ENCODE measurements at regions not wholly inside any gene's neighbourhood (a gene's known extent, or its start where the extent isn't known, plus 50 kb on each side); places are given as distances from the start of the nearest gene placed in this dataset.

- Mint-ChIP-seq H3K9me3 (ENCODE audit: low read depth, unreplicated experiment) (peaks cover 18% of the 10 kb centered on the region), H3K4me1 (ENCODE audit: low read depth, unreplicated experiment) (no peaks in the 10 kb centered on the region), H3K27me3 (ENCODE audit: unreplicated experiment) (no peaks in the 10 kb centered on the region), H3K36me3 (ENCODE audit: insufficient read depth, unreplicated experiment) (no peaks in the 10 kb centered on the region), H3K4me3 (ENCODE audit: low read depth, unreplicated experiment) (no peak overlapping the region), H3K27ac (ENCODE audit: unreplicated experiment) (no peak overlapping the region)
- intact Hi-C loops (cut with micrococcal nuclease; ENCODE audit: unreplicated experiment) = no loop called here
- no TSS peak for BruUV-seq (replicated peaks)
- DNase-seq = no peak
- no peak for TF ChIP-seq CTCF (IDR thresholded peaks at IDR 0.05; ENCODE audit: unreplicated experiment)
- CTCF ChIA-PET = no interaction called here
These were observed 418.0 kb upstream of the ST6GAL2 start for GRCh38 chr2:107303964-107304363.

GRCh38 chr2:107305966-107306365 lies 420.0 kb upstream of the ST6GAL2 start:
- no TSS peak for BruUV-seq (replicated peaks)
- Mint-ChIP-seq H3K4me3 (ENCODE audit: low read depth, unreplicated experiment) (no peak overlapping the region), H3K27ac (ENCODE audit: unreplicated experiment) (no peak overlapping the region), H3K9me3 (ENCODE audit: low read depth, unreplicated experiment) (peaks cover 23% of the 10 kb centered on the region), H3K27me3 (ENCODE audit: unreplicated experiment) (no peaks in the 10 kb centered on the region), H3K4me1 (ENCODE audit: low read depth, unreplicated experiment) (no peaks in the 10 kb centered on the region), H3K36me3 (ENCODE audit: insufficient read depth, unreplicated experiment) (no peaks in the 10 kb centered on the region)
- intact Hi-C loops (cut with micrococcal nuclease; ENCODE audit: unreplicated experiment) = no loop called here
- no peak for TF ChIP-seq CTCF (IDR thresholded peaks at IDR 0.05; ENCODE audit: unreplicated experiment)
- DNase-seq = no peak
- CTCF ChIA-PET = no interaction called here

GRCh38 chr2:107306881-107307280 lies 420.9 kb upstream of the ST6GAL2 start:
- intact Hi-C loops (cut with micrococcal nuclease; ENCODE audit: unreplicated experiment) = no loop called here
- Mint-ChIP-seq H3K4me1 (ENCODE audit: low read depth, unreplicated experiment) (no peaks in the 10 kb centered on the region), H3K27ac (ENCODE audit: unreplicated experiment) (no peak overlapping the region), H3K36me3 (ENCODE audit: insufficient read depth, unreplicated experiment) (no peaks in the 10 kb centered on the region), H3K4me3 (ENCODE audit: low read depth, unreplicated experiment) (no peak overlapping the region), H3K27me3 (ENCODE audit: unreplicated experiment) (no peaks in the 10 kb centered on the region), H3K9me3 (ENCODE audit: low read depth, unreplicated experiment) (peaks cover 21% of the 10 kb centered on the region)
- CTCF ChIA-PET = no interaction called here
- no TSS peak for BruUV-seq (replicated peaks)
- no peak for DNase-seq
- no peak for TF ChIP-seq CTCF (IDR thresholded peaks at IDR 0.05; ENCODE audit: unreplicated experiment)

GRCh38 chr2:107308835-107309234 lies 422.9 kb upstream of the ST6GAL2 start:
- CTCF ChIA-PET = no interaction called here
- no peak overlapping the region for H3K27ac Mint-ChIP-seq (ENCODE audit: unreplicated experiment)
- peaks cover 18% of the 10 kb centered on the region for H3K9me3 Mint-ChIP-seq (ENCODE audit: low read depth, unreplicated experiment)
- no peak for DNase-seq
- no peak overlapping the region for H3K4me3 Mint-ChIP-seq (ENCODE audit: low read depth, unreplicated experiment)
- H3K27me3 Mint-ChIP-seq (ENCODE audit: unreplicated experiment) = no peaks in the 10 kb centered on the region
- intact Hi-C loops (cut with micrococcal nuclease; ENCODE audit: unreplicated experiment) = no loop called here
- H3K4me1 Mint-ChIP-seq (ENCODE audit: low read depth, unreplicated experiment) = no peaks in the 10 kb centered on the region
- TF ChIP-seq CTCF (IDR thresholded peaks at IDR 0.05; ENCODE audit: unreplicated experiment) = no peak
- BruUV-seq (replicated peaks) = no TSS peak
- no peaks in the 10 kb centered on the region for H3K36me3 Mint-ChIP-seq (ENCODE audit: insufficient read depth, unreplicated experiment)

- no peaks in the 10 kb centered on the region for H3K36me3 Mint-ChIP-seq (ENCODE audit: insufficient read depth, unreplicated experiment)
- no peaks in the 10 kb centered on the region for H3K27me3 Mint-ChIP-seq (ENCODE audit: unreplicated experiment)
- H3K9me3 Mint-ChIP-seq (ENCODE audit: low read depth, unreplicated experiment) = peaks cover 23% of the 10 kb centered on the region
- no peak overlapping the region for H3K27ac Mint-ChIP-seq (ENCODE audit: unreplicated experiment)
- no peak for TF ChIP-seq CTCF (IDR thresholded peaks at IDR 0.05; ENCODE audit: unreplicated experiment)
- no peak overlapping the region for H3K4me3 Mint-ChIP-seq (ENCODE audit: low read depth, unreplicated experiment)
- no peaks in the 10 kb centered on the region for H3K4me1 Mint-ChIP-seq (ENCODE audit: low read depth, unreplicated experiment)
- CTCF ChIA-PET = no interaction called here
- no peak for DNase-seq
- intact Hi-C loops (cut with micrococcal nuclease; ENCODE audit: unreplicated experiment) = no loop called here
- BruUV-seq (replicated peaks) = no TSS peak
These were observed 426.3 kb upstream of the ST6GAL2 start for GRCh38 chr2:107312240-107312639.
